Nephron progenitor cell (in vitro differentiated cells): ENCODE measurements at regions not wholly inside any gene's neighbourhood (a gene's known extent, or its start where the extent isn't known, plus 50 kb on each side); places are given as distances from the start of the nearest gene placed in this dataset.

Experiments
- DNase-seq: peaks from one replicate; pipeline ENCODE4 v3.0.0; 2021
- H3K27ac Mint-ChIP-seq: 2 replicates; pipeline ENCODE4 v1.8.0; 2021; ENCODE audit warnings: mild to moderate bottlenecking, moderate library complexity, mixed read lengths
- H3K27me3 Mint-ChIP-seq: 2 replicates; pipeline ENCODE4 v1.8.0; 2021; ENCODE audit warnings: mild to moderate bottlenecking, low read depth, mixed read lengths; ENCODE audit not compliant: poor library complexity
- H3K36me3 Mint-ChIP-seq: 2 replicates; pipeline ENCODE4 v1.8.0; 2021; ENCODE audit warnings: low read depth, mixed read lengths
- H3K4me1 Mint-ChIP-seq: 2 replicates; pipeline ENCODE4 v1.8.0; 2021; ENCODE audit warnings: mixed read lengths
- H3K4me3 Mint-ChIP-seq: 2 replicates; pipeline ENCODE4 v1.8.0; 2021; ENCODE audit warnings: mild to moderate bottlenecking, moderate library complexity, mixed read lengths
- H3K9me3 Mint-ChIP-seq: 2 replicates; pipeline ENCODE4 v1.8.0; 2021; ENCODE audit warnings: mild to moderate bottlenecking, moderate library complexity, mixed read lengths
- TF ChIP-seq, protein P1 (sequence below): fragments of 200-600 bp; sonication (generic); IDR thresholded peaks from 2 replicates; pipeline ENCODE4 v1.5.0; 2021; ENCODE audit warnings: antibody characterized with exemption

DNA sequence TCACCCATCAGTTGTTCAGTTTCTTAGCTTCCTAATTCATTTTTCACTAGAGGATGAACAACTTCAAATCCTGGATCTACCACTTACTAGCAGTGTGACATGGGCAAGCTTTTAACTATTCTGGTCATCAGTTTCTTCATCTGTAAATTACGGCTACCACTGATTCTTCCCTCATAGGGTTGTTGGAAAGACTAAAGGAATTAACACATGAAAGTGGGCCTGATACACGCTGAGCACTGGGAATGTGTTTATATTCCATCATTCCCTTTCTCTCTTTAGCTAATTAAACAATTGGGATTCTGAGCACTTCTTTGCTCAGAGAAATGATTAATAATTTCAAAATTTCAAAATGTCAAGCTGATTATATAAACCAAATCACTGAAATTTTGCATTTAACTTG, 862.3 kb upstream of the GCFC2 start:
- DNase-seq = no peak
- H3K27ac Mint-ChIP-seq = no peak overlapping the region
- no peak overlapping the region for H3K4me3 Mint-ChIP-seq
- no peaks in the 10 kb centered on the region for H3K4me1 Mint-ChIP-seq
- TF ChIP-seq, protein P1, sequence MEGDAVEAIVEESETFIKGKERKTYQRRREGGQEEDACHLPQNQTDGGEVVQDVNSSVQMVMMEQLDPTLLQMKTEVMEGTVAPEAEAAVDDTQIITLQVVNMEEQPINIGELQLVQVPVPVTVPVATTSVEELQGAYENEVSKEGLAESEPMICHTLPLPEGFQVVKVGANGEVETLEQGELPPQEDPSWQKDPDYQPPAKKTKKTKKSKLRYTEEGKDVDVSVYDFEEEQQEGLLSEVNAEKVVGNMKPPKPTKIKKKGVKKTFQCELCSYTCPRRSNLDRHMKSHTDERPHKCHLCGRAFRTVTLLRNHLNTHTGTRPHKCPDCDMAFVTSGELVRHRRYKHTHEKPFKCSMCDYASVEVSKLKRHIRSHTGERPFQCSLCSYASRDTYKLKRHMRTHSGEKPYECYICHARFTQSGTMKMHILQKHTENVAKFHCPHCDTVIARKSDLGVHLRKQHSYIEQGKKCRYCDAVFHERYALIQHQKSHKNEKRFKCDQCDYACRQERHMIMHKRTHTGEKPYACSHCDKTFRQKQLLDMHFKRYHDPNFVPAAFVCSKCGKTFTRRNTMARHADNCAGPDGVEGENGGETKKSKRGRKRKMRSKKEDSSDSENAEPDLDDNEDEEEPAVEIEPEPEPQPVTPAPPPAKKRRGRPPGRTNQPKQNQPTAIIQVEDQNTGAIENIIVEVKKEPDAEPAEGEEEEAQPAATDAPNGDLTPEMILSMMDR = no peak
- peaks cover 5% of the 10 kb centered on the region for H3K27me3 Mint-ChIP-seq
- peaks cover 3% of the 10 kb centered on the region for H3K9me3 Mint-ChIP-seq
- no peaks in the 10 kb centered on the region for H3K36me3 Mint-ChIP-seq

DNA sequence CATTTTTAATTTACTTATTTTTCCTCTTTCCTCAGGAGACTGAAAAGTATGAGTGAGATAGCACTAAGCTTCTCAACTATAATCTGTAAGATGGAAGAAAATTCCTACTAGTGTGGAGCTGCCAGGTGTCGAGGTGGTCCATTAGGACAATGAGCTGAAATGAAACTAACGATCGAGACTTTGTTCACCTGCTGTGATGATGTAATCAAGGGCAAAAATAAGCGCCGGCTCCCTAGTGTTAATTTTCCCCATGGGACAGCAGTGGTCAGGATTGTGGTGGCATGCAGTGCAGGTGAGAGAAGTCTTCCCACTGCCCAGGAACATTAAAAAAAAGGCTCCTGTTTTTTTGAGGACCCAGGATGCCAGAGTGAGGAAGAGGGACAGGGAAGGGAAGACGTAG, 859.1 kb upstream of the GCFC2 start:
- no peaks in the 10 kb centered on the region for H3K4me1 Mint-ChIP-seq
- DNase-seq = no peak
- H3K36me3 Mint-ChIP-seq = no peaks in the 10 kb centered on the region
- H3K9me3 Mint-ChIP-seq = no peaks in the 10 kb centered on the region
- TF ChIP-seq, protein P1 = no peak
- peaks cover 3% of the 10 kb centered on the region for H3K27me3 Mint-ChIP-seq
- no peak overlapping the region for H3K4me3 Mint-ChIP-seq
- H3K27ac Mint-ChIP-seq = no peak overlapping the region

DNA sequence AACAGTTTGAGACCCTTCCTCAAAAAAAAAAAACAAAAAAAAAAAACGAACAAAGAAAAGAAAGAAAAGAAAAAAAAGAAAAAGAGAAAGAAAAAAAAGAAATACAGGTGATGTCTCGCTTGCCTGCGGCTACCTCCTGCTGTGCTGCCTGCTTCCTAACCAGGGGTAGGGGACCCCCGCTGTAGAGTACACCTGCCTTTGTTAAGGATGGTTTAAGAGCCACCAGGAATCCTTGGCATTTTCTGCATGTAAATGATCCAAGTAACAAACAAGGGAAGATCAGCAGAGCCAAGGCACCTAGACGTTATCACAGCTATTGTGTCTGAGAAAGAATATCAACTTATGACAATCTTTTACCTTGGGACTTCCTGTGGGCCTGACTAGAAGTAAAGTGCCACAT, 856.8 kb upstream of the GCFC2 start:
- TF ChIP-seq, protein P1 = no peak
- DNase-seq = no peak
- Mint-ChIP-seq H3K27me3 (no peaks in the 10 kb centered on the region), H3K4me1 (no peaks in the 10 kb centered on the region), H3K4me3 (no peak overlapping the region), H3K36me3 (no peaks in the 10 kb centered on the region), H3K9me3 (no peaks in the 10 kb centered on the region), H3K27ac (no peak overlapping the region)

DNA sequence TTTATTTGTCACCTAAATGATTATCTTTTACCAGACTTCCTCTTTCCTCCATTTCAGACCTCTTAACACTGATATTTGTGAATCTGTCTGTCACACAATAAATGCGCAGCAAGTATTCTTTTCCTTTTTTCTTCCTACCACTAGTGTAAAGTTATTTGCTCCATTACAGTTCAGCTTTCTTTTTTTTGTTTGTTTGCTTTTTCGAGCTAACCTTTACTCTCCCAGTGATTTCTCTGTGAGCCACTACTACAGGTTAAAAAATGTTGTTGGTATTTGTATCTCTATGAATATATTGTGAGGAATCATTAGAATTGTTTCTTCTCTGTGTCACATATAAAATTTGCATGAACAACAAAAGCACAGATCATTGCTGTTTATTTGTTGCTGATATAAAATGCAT, 854.0 kb upstream of the GCFC2 start:
- no peaks in the 10 kb centered on the region for H3K36me3 Mint-ChIP-seq
- H3K4me3 Mint-ChIP-seq = no peak overlapping the region
- no peak overlapping the region for H3K27ac Mint-ChIP-seq
- H3K27me3 Mint-ChIP-seq = no peaks in the 10 kb centered on the region
- H3K9me3 Mint-ChIP-seq = no peaks in the 10 kb centered on the region
- no peaks in the 10 kb centered on the region for H3K4me1 Mint-ChIP-seq
- no peak for DNase-seq
- TF ChIP-seq, protein P1 = no peak

DNA sequence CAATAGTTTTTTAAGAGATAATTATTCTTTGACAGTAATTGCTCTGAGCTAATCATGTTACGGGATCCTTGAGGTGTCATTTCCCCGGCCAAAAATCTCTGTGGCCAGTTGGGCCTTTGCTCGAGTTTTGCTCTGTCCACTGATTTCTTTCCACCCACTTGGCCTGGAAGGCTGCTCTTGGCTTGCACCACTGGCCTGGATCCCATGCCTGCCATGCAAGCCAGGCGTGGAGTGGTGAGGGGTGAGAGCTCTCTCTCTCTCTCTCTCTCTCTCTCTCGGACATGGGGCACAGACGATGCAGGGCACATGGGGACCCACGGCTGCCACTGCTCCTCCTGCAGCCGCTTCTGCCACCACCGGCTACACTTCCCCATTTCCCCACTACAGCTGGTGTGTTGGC, 853.0 kb upstream of the GCFC2 start:
- no peaks in the 10 kb centered on the region for H3K36me3 Mint-ChIP-seq
- H3K4me1 Mint-ChIP-seq = no peaks in the 10 kb centered on the region
- H3K9me3 Mint-ChIP-seq = no peaks in the 10 kb centered on the region
- no peaks in the 10 kb centered on the region for H3K27me3 Mint-ChIP-seq
- H3K27ac Mint-ChIP-seq = no peak overlapping the region
- no peak overlapping the region for H3K4me3 Mint-ChIP-seq
- TF ChIP-seq, protein P1 = no peak
- DNase-seq = no peak

DNA sequence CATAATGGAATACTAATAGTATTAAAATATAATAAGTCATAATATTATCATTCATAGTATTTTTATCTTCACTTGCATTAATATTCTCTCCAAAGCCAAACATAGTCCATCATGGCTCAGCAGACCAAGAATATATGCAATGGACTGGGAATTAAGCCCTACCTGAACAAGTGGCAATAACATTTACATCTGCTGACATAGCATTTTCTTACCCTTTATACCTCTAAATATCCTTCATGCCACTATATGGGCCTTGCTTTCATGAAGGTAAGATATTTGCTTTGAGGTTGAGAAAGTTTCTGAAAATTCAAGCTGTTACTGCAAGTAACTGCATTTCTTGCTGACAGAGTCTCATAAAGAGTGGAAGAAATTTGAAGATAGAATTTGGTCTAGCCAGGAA, 847.4 kb upstream of the GCFC2 start:
- no peaks in the 10 kb centered on the region for H3K9me3 Mint-ChIP-seq
- TF ChIP-seq, protein P1 = no peak
- H3K4me1 Mint-ChIP-seq = no peaks in the 10 kb centered on the region
- H3K4me3 Mint-ChIP-seq = no peak overlapping the region
- no peak for DNase-seq
- no peaks in the 10 kb centered on the region for H3K36me3 Mint-ChIP-seq
- no peaks in the 10 kb centered on the region for H3K27me3 Mint-ChIP-seq
- H3K27ac Mint-ChIP-seq = no peak overlapping the region
